ENCODE measurements at regions not wholly inside any gene's neighbourhood (a gene's known extent, or its start where the extent isn't known, plus 50 kb on each side); places are given as distances from the start of the nearest gene placed in this dataset.

GRCh38 chr11:79813551-79813950 lies 372.7 kb upstream of the TENM4 start:
- Histone ChIP-seq H3K79me2 (ENCODE audit: control insufficient read depth in 1 of 2, insufficient read depth in 2 of 2, low read length in 2 of 2) (no peaks in the 10 kb centered on the region), H3K27ac (ENCODE audit: low read depth, low read length) (no peak overlapping the region), H3K4me3 (ENCODE audit: extremely low read depth in 1 of 4, insufficient read depth in 2 of 4, low read depth in 3 of 4, low read length in 4 of 4) (no peak overlapping the region), H3K18ac (ENCODE audit: extremely low read depth, low read length) (no peak overlapping the region), H3K4me2 (ENCODE audit: insufficient read depth in 1 of 2, low read depth in 2 of 2, low read length in 2 of 2) (no peak overlapping the region), H3K23ac (ENCODE audit: insufficient read length) (no peak overlapping the region), H2AK5ac (ENCODE audit: low read depth, low read length) (no peak overlapping the region), H2BK20ac (ENCODE audit: low read length) (no peak overlapping the region), H4K91ac (replicated peaks; ENCODE audit: insufficient read length, low read length) (no peak overlapping the region), H2BK15ac (ENCODE audit: low read length) (no peak overlapping the region), H2BK5ac (ENCODE audit: low read depth, low read length) (no peak overlapping the region), H4K8ac (ENCODE audit: extremely low read depth, insufficient read depth, low read length) (no peak overlapping the region), H4K20me1 (replicated peaks in 1 of 2; ENCODE audit: control insufficient read depth in 1 of 2, insufficient read depth in 2 of 2, low read length in 2 of 2) (no peaks in the 10 kb centered on the region), H3K9me3 (ENCODE audit: insufficient read depth in 2 of 2, low read depth in 1 of 2, low read length in 1 of 2) (no peaks in the 10 kb centered on the region), H2BK12ac (ENCODE audit: low read depth, low read length) (no peak overlapping the region), H3K27me3 (replicated peaks in 1 of 4; ENCODE audit: control insufficient read depth in 3 of 4, extremely low read depth in 1 of 4, insufficient read depth in 3 of 4, low read length in 3 of 4) (no peaks in the 10 kb centered on the region), H3K36me3 (ENCODE audit: control insufficient read depth in 2 of 4, insufficient read depth in 4 of 4, low read length in 3 of 4) (no peaks in the 10 kb centered on the region), H3K23me2 (ENCODE audit: low read depth, low read length) (no peaks in the 10 kb centered on the region), H3K79me1 (ENCODE audit: low read depth, low read length) (no peaks in the 10 kb centered on the region), H3K9ac (replicated peaks in 1 of 4; ENCODE audit: extremely low read depth in 1 of 4, low read depth in 3 of 4, low read length in 3 of 4) (no peak overlapping the region), H3K4ac (replicated peaks; ENCODE audit: insufficient read length, low read depth, low read length) (no peak overlapping the region), H3K56ac (replicated peaks; ENCODE audit: insufficient read length, low read depth, low read length) (no peak overlapping the region), H3K4me1 (replicated peaks in 1 of 4; ENCODE audit: control insufficient read depth in 3 of 4, insufficient read depth in 4 of 4, low read length in 3 of 4) (no peaks in the 10 kb centered on the region), H2BK120ac (replicated peaks; ENCODE audit: low read depth, low read length) (no peak overlapping the region), H4K5ac (ENCODE audit: insufficient read length, low read depth, low read length) (no peak overlapping the region), H3K14ac (ENCODE audit: insufficient read length) (no peak overlapping the region), H2AFZ (ENCODE audit: low read length) (no peak overlapping the region)
- POLR2A ChIA-PET (ENCODE audit: partially characterized antibody): no interaction called here
- CTCF ChIA-PET (ENCODE audit: partially characterized antibody): interaction anchor here (1.3 kb wide), 1 partner anchor 140 kb away, joined by 4 read pairs; no protein-coding TSS in a partner anchor
- WGBS, 2 experiments (ENCODE audit: extremely low coverage in 1 of 2, insufficient coverage in 1 of 2, insufficient read length in 1 of 2, insufficient replicate concordance in 2 of 2, low coverage in 1 of 2, low lambda C conversion rate in 2 of 2, missing lambda C conversion rate in 1 of 2): 82% methylated on average over 3 of the region's 3 CpGs; no CpG with 5 or more reads in 1 of the 2 experiments
- FAIRE-seq (no peak), DNase-seq (ENCODE audit: low read depth in 1 of 2, low spot score in 2 of 2) (no peak)
- no peak for TF ChIP-seq YY1 (IDR thresholded peaks at IDR 0.05; ENCODE audit: low read depth, low read length)
- no peak for TF ChIP-seq POLR2AphosphoS5 (IDR thresholded peaks at IDR 0.05; ENCODE audit: low read depth, low read length)
- no peak for TF ChIP-seq SAP30 (IDR thresholded peaks at IDR 0.05; ENCODE audit: insufficient read depth, insufficient replicate concordance, low read length)
- no peak for TF ChIP-seq TAF7 (optimal IDR thresholded peaks at IDR 0.05; ENCODE audit: borderline replicate concordance, low read depth, low read length)
- TF ChIP-seq SP2 (IDR thresholded peaks at IDR 0.05; ENCODE audit: low read length): no peak
- no peak for TF ChIP-seq USF2 (IDR thresholded peaks at IDR 0.05; ENCODE audit: low read length)
- no peak for TF ChIP-seq CBX8 (IDR thresholded peaks at IDR 0.05; ENCODE audit: borderline replicate concordance, low read depth, low read length)

Data from H1 (cell line).